ENCODE measurements at regions not wholly inside any gene's neighbourhood (a gene's known extent, or its start where the extent isn't known, plus 50 kb on each side); places are given as distances from the start of the nearest gene placed in this dataset.

DNA sequence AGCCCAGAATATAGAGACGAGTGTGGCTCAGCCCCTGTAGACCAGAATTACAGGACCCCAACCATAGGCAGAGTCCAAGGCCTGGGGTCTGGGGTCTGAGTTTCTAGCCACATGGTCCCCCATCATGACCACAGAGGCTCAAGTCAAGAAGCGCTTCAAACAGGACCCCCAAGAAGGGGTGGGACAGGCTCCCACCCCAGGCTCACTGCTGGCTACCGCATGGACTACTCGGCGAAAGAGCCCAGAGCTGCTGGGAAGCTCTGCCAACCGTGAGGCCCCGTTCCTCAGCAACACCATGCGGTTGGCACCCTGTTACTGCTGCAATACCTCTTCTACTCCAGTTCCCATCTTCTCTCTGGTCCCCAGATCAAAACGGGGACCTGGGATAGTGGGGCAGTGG is 254.8 kb downstream of the TEX29 start:
- DNase-seq (ENCODE audit: low spot score): no peak
- TF ChIP-seq, protein P1, sequence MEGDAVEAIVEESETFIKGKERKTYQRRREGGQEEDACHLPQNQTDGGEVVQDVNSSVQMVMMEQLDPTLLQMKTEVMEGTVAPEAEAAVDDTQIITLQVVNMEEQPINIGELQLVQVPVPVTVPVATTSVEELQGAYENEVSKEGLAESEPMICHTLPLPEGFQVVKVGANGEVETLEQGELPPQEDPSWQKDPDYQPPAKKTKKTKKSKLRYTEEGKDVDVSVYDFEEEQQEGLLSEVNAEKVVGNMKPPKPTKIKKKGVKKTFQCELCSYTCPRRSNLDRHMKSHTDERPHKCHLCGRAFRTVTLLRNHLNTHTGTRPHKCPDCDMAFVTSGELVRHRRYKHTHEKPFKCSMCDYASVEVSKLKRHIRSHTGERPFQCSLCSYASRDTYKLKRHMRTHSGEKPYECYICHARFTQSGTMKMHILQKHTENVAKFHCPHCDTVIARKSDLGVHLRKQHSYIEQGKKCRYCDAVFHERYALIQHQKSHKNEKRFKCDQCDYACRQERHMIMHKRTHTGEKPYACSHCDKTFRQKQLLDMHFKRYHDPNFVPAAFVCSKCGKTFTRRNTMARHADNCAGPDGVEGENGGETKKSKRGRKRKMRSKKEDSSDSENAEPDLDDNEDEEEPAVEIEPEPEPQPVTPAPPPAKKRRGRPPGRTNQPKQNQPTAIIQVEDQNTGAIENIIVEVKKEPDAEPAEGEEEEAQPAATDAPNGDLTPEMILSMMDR (IDR thresholded peaks at IDR 0.05; ENCODE audit: extremely low read depth, missing control alignments): no peak

DNA sequence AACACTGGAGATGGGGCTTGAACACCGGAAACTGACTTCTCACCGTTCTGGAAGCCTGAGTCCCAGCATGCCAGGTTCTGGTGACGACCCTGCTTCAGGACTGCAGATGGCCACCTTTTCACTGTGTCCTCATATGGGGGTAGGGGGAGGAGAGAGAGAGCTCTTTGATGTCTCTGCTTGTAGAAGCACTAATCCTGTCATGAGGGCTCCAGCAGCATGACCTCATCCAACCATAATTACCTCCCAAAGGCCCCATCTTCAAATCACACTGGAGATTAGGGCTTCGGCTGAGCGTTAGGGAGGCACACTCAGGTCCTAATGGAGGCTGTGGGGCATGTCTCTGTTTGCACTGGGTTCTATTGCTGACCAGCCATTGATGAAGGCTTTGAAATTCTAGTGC is 255.3 kb downstream of the TEX29 start:
- TF ChIP-seq, protein P1 (IDR thresholded peaks at IDR 0.05; ENCODE audit: extremely low read depth, missing control alignments): no peak
- DNase-seq (ENCODE audit: low spot score): no peak

DNA sequence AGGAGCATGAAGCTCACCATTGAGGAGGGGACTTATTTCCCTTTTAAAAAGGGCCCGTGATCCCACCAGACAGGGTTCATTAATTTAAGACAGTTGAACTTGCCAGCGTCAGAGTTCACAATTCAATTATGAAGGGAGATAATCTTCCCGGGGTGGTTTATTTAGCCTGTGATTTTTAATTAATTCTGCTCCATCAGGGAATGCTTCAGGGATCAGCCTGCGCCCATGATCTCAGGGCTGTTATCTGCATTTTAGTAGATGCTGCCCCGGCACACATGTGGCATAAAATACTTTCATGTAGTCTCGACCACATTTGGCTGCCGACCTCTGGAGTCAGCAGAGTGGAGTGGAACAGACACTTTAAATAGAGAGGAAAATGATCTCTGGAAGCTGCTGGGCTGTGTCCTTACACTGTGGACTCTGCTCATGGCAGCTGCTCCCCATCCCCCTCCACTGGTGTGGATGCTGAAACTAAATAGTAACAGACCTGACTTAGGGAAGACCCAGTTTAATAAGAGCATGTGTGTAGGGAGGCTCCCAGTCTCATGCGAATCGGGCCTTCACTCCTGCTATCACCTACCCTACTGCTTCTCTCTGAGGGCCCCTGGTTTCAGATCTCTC is 256.9 kb downstream of the TEX29 start:
- TF ChIP-seq, protein P1 (IDR thresholded peaks at IDR 0.05; ENCODE audit: extremely low read depth, missing control alignments): no peak
- no peak for DNase-seq (ENCODE audit: low spot score)

DNA sequence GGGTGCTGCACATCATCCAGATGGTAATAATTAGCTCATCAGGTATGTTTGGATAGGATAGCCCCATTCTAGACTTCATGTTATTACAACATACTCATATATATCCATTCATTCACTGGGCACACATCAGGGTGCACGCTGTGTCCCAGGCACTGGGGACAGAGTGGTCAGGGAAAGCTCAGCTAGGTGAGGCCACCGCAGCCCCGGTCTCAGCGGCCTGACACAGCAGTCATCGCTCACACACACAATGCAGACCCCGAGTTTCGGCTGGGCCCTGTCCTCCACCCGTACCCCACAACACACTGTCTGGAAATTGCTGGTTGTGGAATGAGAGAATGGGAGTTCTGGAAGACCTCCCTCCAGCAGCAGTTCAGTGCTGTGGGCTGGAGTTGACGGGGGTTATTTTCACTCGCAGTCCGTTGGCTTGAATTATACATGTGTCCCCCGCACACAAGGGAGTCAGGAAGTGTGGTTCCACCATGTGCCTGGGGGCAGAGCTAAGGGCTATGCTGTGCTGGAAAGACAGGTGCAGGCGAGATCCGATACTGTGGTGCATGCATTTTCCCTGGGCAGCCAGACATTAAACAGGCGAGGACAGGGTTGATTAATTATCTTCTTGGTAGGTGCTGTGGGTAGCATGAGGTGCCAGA is 257.6 kb downstream of the TEX29 start:
- DNase-seq (ENCODE audit: low spot score): no peak
- TF ChIP-seq, protein P1 (IDR thresholded peaks at IDR 0.05; ENCODE audit: extremely low read depth, missing control alignments): no peak

DNA sequence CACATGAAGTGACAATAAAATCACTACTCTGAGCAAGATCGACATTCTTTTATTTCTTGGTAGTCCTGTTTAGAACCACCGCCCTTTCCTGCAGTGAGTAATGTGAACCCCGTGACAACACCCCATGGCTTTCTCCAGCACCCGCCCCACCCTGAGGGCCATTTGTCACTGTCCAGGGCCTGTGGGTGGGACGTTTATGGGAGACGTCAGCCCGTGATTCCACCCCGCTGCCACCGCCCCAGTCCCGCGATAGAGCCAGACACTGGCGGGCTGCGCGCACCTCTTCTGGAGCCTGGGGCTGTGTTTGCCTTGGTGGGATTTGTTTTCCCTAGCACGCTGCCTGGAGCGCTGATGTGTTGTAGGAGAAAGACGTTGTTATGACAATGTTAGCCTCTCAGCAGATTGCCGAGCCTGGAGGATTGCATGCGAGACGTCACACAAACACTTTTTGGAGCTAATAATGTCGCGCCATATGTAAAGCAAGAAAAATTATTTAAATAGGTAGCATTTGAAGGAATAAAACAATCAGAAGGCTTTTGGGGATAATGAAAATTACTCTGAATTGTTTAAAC is 263.7 kb downstream of the TEX29 start:
- TF ChIP-seq, protein P1 (IDR thresholded peaks at IDR 0.05; ENCODE audit: extremely low read depth, missing control alignments): no peak
- no peak for DNase-seq (ENCODE audit: low spot score)

DNA sequence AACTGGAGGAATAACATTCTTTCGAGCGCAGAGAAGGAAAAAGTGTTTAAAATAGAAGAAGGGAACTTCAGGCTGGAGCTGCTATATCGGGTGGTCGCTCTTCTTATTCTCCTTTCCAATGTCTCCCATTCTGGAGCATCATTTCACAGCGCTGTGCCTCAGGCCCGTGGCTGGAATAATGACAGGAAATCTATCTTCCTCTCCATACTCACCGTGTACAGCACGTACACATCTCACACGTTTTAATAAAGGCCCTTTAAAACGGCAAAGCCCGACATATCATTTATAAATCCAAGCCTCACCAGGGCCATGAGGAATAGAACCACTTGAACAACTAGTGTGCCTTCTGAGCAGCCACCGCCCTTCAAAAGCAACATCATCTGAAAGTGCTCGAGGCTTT is 264.4 kb downstream of the TEX29 start:
- no peak for DNase-seq (ENCODE audit: low spot score)
- TF ChIP-seq, protein P1 (IDR thresholded peaks at IDR 0.05; ENCODE audit: extremely low read depth, missing control alignments): no peak

DNA sequence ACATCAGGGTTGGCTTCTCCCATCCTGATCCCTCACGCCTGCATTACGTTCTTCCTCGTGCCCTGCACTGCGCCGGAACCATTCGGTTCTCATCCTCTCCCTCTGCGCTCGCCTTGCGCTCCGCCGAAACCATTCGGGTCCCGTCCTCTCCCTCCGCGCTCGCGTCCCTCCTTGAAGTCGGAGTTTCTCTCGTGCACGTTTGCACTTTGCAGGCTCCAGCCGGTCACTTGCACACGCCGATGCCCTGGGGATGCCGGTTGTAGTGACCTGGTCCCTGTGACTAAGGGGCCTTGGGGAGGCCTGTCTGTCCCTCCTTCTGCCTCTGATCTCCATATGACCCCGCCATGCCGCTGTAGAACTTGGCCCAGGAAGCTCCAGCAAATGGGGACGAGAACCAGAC is 265.8 kb downstream of the TEX29 start:
- TF ChIP-seq, protein P1 (IDR thresholded peaks at IDR 0.05; ENCODE audit: extremely low read depth, missing control alignments): no peak
- no peak for DNase-seq (ENCODE audit: low spot score)
